ENCODE measurements at regions not wholly inside any gene's neighbourhood (a gene's known extent, or its start where the extent isn't known, plus 50 kb on each side); places are given as distances from the start of the nearest gene placed in this dataset.

- TF ChIP-seq CTCF (IDR thresholded peaks at IDR 0.05) (no peak), POLR2A (IDR thresholded peaks at IDR 0.05) (no peak)
- Histone ChIP-seq H3K4me3 (replicated peaks in 1 of 3) (no peak overlapping the region), H3K27me3 (no peaks in the 10 kb centered on the region), H3K27ac (no peak overlapping the region), H3K9me3 (no peaks in the 10 kb centered on the region), H3K4me1 (peaks cover 0 to 4% of the 10 kb centered on the region in 2 donors), H3K36me3 (no peaks in the 10 kb centered on the region)
- no peak for DNase-seq
- WGBS, 2 donors: 78 to 92% methylated on average over 4 of the region's 4 CpGs
- intact Hi-C loops (cut with DNase I): no loop called here
Observed at GRCh38 chr7:7105800-7106582, 76.4 kb upstream of the C1GALT1 start.

- TF ChIP-seq POLR2A (IDR thresholded peaks at IDR 0.05) (no peak), CTCF (IDR thresholded peaks at IDR 0.05) (no peak)
- H3K27me3 ChIP-seq: no peaks in the 10 kb centered on the region
- H3K27ac ChIP-seq: no peak overlapping the region
- no peaks in the 10 kb centered on the region for H3K9me3 ChIP-seq
- H3K4me3 ChIP-seq (replicated peaks in 1 of 3): no peak overlapping the region
- no peaks in the 10 kb centered on the region for H3K4me1 ChIP-seq
- intact Hi-C loops (cut with DNase I): no loop called here
- no peaks in the 10 kb centered on the region for H3K36me3 ChIP-seq
- 42 to 84% methylated on average over 1 of the region's 1 CpG for WGBS, 2 donors
- no peak for DNase-seq
Observed at GRCh38 chr7:7108931-7109330, 73.4 kb upstream of the C1GALT1 start.

- Histone ChIP-seq H3K36me3 (no peaks in the 10 kb centered on the region), H3K4me3 (replicated peaks in 1 of 3) (no peak overlapping the region)
- intact Hi-C loops (cut with DNase I): no loop called here
Observed at GRCh38 chr7:7109934-7110333, 72.4 kb upstream of the C1GALT1 start.

GRCh38 chr7:7110706-7111105 lies 71.6 kb upstream of the C1GALT1 start:
- no peak for DNase-seq
- Histone ChIP-seq H3K9me3 (no peaks in the 10 kb centered on the region), H3K4me3 (replicated peaks in 1 of 3) (no peak overlapping the region), H3K36me3 (no peaks in the 10 kb centered on the region), H3K27ac (no peak overlapping the region), H3K27me3 (no peaks in the 10 kb centered on the region), H3K4me1 (no peaks in the 10 kb centered on the region)
- intact Hi-C loops (cut with DNase I): no loop called here
- TF ChIP-seq POLR2A (IDR thresholded peaks at IDR 0.05) (no peak), CTCF (IDR thresholded peaks at IDR 0.05) (no peak)

More at GRCh38 chr7:7109934-7110333, 72.4 kb upstream of the C1GALT1 start:
- Histone ChIP-seq H3K4me1 (no peaks in the 10 kb centered on the region), H3K9me3 (no peaks in the 10 kb centered on the region), H3K27ac (no peak overlapping the region), H3K27me3 (no peaks in the 10 kb centered on the region)
- no peak for TF ChIP-seq CTCF (IDR thresholded peaks at IDR 0.05)
- no peak for TF ChIP-seq POLR2A (IDR thresholded peaks at IDR 0.05)
- DNase-seq: no peak

- Histone ChIP-seq H3K4me1 (no peaks in the 10 kb centered on the region), H3K27ac (no peak overlapping the region), H3K27me3 (no peaks in the 10 kb centered on the region), H3K9me3 (no peaks in the 10 kb centered on the region), H3K4me3 (replicated peaks in 1 of 3) (no peak overlapping the region), H3K36me3 (no peaks in the 10 kb centered on the region)
- no peak for DNase-seq
- intact Hi-C loops (cut with DNase I): no loop called here
- WGBS, 2 donors: 94 to 95% methylated on average over 1 of the region's 1 CpG
- TF ChIP-seq POLR2A (IDR thresholded peaks at IDR 0.05) (no peak), CTCF (IDR thresholded peaks at IDR 0.05) (no peak)
Observed at GRCh38 chr7:7112868-7113267, 69.5 kb upstream of the C1GALT1 start.

All from thyroid gland (tissue), 4 donors.